RWPE1 (cell line): ENCODE measurements at regions not wholly inside any gene's neighbourhood (a gene's known extent, or its start where the extent isn't known, plus 50 kb on each side); places are given as distances from the start of the nearest gene placed in this dataset.

ENCODE experiments used
- CTCF ChIA-PET: fragments of 350-600 bp; sonication (Branson Sonifier 250); formaldehyde crosslinking; extraction: SDS; loops from one replicate; lab custom pipeline; 2021; lab: Yijun Ruan, JAX
- POLR2A ChIA-PET: fragments of 400-600 bp; formaldehyde crosslinking; extraction: SDS; loops from one replicate; lab custom pipeline; 2020; ENCODE audit warnings: antibody characterized with exemption; ENCODE audit not compliant: low non-redundant PET; lab: Yijun Ruan, JAX
- DNase-seq: peaks from one replicate; pipeline ENCODE4 v3.0.0; 2012; ENCODE audit warnings: low spot score
- H3K27ac ChIP-seq: fragments of 450-650 bp; 2 replicates; pipeline ENCODE4 v1.5.1; 2017
- TF ChIP-seq, protein P1 (sequence below): fragments of 450-650 bp; conservative IDR thresholded peaks from 2 replicates; pipeline ENCODE4 v1.5.1; 2017; ENCODE audit warnings: low read depth, mild to moderate bottlenecking

DNA sequence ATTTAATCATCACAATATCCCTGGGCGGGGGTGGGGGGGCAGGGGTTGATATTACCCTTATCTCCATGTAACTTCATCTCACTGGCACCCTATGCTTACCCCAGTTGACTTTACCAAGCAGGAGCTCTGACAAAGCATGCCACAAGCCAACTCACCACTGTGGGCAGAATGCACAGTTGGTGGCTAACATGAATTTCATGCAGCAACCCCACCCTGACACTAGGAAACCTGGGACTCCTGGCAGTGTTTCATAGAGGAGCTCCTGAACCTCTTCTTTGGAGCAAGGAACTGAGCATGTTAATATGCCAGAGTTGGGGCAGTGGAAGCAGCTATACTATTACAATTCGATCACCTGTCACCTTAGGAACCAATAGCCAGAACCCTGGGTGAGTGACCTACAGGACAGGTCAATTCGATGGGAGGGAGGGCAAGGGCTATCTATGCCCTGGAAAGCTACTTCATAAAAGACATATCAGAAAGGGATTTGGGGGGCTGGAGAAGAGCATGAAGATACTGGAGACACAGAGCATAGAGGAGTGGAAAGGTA, 97.2 kb upstream of the ACSL4 start:
- ChIA-PET CTCF (no interaction called here), POLR2A (no interaction called here)
- no peak for DNase-seq
- H3K27ac ChIP-seq, result no peak overlapping the region
- TF ChIP-seq, protein P1, sequence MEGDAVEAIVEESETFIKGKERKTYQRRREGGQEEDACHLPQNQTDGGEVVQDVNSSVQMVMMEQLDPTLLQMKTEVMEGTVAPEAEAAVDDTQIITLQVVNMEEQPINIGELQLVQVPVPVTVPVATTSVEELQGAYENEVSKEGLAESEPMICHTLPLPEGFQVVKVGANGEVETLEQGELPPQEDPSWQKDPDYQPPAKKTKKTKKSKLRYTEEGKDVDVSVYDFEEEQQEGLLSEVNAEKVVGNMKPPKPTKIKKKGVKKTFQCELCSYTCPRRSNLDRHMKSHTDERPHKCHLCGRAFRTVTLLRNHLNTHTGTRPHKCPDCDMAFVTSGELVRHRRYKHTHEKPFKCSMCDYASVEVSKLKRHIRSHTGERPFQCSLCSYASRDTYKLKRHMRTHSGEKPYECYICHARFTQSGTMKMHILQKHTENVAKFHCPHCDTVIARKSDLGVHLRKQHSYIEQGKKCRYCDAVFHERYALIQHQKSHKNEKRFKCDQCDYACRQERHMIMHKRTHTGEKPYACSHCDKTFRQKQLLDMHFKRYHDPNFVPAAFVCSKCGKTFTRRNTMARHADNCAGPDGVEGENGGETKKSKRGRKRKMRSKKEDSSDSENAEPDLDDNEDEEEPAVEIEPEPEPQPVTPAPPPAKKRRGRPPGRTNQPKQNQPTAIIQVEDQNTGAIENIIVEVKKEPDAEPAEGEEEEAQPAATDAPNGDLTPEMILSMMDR, result no peak

DNA sequence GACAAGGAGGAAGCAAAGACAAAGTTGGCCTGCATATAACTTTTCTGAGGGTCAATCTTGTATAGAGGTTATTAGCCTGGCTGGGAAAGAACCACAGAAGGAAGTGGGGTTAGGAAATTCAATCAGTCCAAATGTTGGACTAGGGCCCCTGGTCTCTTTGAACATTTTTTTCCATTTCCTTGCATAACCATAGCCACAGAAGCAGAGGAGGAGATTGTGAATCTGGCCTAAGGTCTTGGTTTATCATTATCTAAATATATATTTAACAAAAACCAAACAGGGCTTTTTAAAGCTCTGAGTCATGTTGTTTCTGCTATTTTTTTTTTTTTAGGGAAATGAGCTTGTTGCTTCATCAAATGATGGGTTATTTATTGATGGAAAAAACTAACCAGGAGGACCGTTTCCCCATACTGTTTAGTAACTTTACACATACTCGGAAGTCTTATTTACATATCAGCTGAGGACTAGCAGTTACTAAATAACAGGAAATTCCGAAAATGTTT, 97.7 kb upstream of the ACSL4 start:
- TF ChIP-seq, protein P1, result no peak
- ChIA-PET POLR2A (no interaction called here), CTCF (no interaction called here)

DNA sequence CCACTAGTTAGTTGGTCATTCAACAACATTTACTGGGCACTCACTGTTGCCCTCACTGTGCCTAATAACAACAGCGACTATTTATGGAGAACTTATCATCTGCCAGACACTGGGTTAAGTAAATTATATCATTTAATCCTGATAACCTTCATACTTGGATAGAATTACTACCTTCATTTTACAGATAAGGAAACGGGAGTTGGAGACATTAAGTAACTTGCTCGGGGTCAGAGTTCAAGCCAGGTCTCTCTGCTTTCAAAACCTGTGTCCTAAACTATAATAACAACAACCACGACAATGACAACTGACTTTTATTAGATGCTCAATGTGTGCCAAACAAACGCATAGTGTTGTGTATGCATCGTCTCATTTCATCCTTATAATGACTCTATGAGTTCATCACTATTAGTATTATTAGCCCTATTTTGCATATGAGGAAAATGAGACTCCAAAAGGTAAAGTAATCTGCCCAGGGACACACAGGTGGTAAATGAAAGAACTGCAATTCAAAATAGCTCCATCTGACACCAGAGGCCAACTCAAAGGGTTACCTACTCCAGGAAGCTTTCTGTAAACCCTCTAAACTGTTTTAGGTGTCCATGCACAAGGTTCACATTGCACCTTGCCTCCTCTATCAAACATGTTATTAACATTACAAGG, 98.4 kb upstream of the ACSL4 start:
- no peak for DNase-seq
- TF ChIP-seq, protein P1, result no peak
- CTCF ChIA-PET, result no interaction called here
- POLR2A ChIA-PET, result no interaction called here
- no peak overlapping the region for H3K27ac ChIP-seq

More for the DNA sequence above, 97.7 kb upstream of the ACSL4 start:
- no peak overlapping the region for H3K27ac ChIP-seq
- no peak for DNase-seq

DNA sequence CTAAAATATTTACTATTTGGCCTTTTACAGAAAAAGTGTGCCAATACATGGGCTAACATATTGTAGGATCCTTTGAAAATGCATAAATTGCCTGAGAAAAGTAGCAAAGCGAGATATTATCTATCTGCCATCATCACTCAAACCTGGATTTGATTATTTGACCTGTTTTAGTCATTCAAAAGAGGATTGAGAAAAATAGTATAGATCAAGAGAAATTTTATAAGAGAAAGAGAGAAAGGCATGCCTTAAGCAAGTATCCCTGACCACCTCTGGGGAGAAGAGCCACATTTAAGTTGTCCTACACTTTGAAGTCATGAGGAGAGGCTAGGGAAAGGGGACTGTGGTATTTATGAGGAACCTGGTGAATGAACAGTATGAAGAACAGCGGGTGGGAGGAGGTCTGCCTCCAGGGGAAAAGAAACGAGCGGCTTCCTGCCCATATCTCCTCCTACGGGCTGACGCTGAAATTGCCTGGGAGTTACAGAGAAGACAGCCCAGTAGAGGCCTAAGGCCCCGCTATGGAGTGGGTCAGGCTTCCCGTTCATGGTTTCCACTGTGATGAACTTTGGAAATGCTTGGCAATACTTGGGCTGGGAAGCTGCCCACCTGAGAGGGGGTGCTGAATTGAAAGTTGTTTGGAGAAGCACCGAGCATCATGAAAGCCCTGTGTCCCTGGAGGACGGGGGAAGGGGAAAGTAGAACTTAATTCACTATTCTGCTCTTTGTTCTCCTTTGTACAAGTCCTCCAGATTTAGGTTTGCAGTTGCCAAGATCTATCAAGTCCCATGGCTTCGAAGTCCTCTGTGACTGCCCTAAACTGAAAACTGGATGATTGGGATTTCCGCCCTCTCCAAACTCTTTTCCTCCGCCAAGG, 106.9 kb upstream of the ACSL4 start:
- POLR2A ChIA-PET, result interaction anchor here (0.6 kb wide), 1 partner anchor 232 kb away, joined by 4 read pairs; no protein-coding TSS in a partner anchor
- CTCF ChIA-PET, result interaction anchor here (1.2 kb wide), 1 partner anchor 17 kb away, joined by 5 read pairs; no protein-coding TSS in a partner anchor

DNA sequence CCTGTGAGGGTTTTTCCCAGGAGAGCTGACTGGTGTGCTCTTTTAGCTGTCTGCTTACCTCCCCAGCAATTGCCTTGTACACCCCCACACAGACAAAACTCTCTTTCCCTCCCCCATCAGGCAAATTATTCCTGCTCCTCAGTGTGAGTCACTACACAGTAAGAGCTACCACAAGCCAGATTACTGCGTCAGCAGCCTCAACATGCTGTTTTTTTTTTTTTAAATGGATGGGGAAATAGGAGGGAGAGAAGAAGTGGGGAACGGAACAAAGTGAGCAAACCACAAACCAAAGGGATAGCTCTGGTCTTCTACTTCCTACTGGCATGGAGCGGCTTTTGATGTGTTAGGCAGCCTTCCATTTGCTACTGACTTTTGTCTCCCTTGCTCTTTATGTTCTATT, 107.5 kb upstream of the ACSL4 start:
- H3K27ac ChIP-seq, result peak overlapping the region; percentile 66
- ChIA-PET POLR2A (no interaction called here), CTCF (interaction anchor here (1.2 kb wide), 1 partner anchor 17 kb away, joined by 5 read pairs; no protein-coding TSS in a partner anchor)
- TF ChIP-seq, protein P1, result no peak
- DNase-seq, result peak; percentile 73

More for the DNA sequence above, 106.9 kb upstream of the ACSL4 start:
- TF ChIP-seq, protein P1, result no peak
- H3K27ac ChIP-seq, result peak overlapping the region; percentile 66
- DNase-seq, result no peak

DNA sequence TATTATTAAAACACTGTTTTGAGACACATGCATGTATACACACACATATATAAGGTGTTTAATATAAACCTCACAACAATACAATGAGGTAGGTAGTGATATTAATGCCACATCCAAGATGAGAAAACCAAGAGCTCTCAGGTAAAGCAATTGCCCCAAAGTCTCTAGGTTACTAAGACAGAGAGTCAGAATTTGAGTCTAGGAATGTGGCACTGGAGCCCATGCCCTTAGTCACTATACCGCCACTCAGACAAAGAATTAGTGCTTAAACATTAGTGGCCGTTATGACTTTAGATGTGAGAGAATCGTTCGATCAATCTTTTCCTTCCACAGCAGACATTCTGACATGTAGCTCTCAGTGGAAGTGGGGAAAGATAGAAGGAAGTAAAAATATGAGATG, 108.2 kb upstream of the ACSL4 start:
- CTCF ChIA-PET, result interaction anchor here (1.2 kb wide), 1 partner anchor 16 kb away, joined by 5 read pairs; no protein-coding TSS in a partner anchor

More for the DNA sequence above, 108.2 kb upstream of the ACSL4 start:
- POLR2A ChIA-PET, result no interaction called here
- TF ChIP-seq, protein P1, result no peak
- DNase-seq, result no peak
- no peak overlapping the region for H3K27ac ChIP-seq
